Hepatocyte (in vitro differentiated cells): ENCODE measurements at regions not wholly inside any gene's neighbourhood (a gene's known extent, or its start where the extent isn't known, plus 50 kb on each side); places are given as distances from the start of the nearest gene placed in this dataset.

ENCODE experiments used
- DNase-seq: peaks from one replicate; pipeline ENCODE4 v3.0.0-alpha.2; 2016; ENCODE audit warnings: low spot score
- H2AFZ ChIP-seq: fragments of 200-600 bp; sonication (generic); 2 replicates; pipeline ENCODE4 v1.6.0; 2016; ENCODE audit warnings: antibody characterized with exemption, mild to moderate bottlenecking
- H3K27ac ChIP-seq: fragments of 200-600 bp; sonication (generic); 2 replicates; pipeline ENCODE4 v1.5.1; 2016; ENCODE audit warnings: mild to moderate bottlenecking
- H3K27me3 ChIP-seq: fragments of 200-600 bp; sonication (generic); 2 replicates; pipeline ENCODE4 v1.6.1; 2016
- H3K36me3 ChIP-seq: fragments of 200-600 bp; sonication (generic); replicated peaks from 2 replicates; pipeline ENCODE4 v1.5.1; 2016; ENCODE audit warnings: low read depth; ENCODE audit not compliant: insufficient read depth
- H3K4me1 ChIP-seq: fragments of 200-600 bp; sonication (generic); 2 replicates; pipeline ENCODE4 v1.5.1; 2016; ENCODE audit warnings: mild to moderate bottlenecking, moderate library complexity; ENCODE audit not compliant: insufficient read depth
- H3K4me2 ChIP-seq: fragments of 200-600 bp; sonication (generic); 2 replicates; pipeline ENCODE4 v1.6.0; 2016
- H3K4me3 ChIP-seq: fragments of 200-600 bp; sonication (generic); 2 replicates; pipeline ENCODE4 v1.5.1; 2016; ENCODE audit warnings: mild to moderate bottlenecking
- H3K79me2 ChIP-seq: fragments of 200-600 bp; sonication (generic); 2 replicates; pipeline ENCODE4 v1.6.0; 2017; ENCODE audit warnings: mild to moderate bottlenecking
- H3K9me2 ChIP-seq: fragments of 200-600 bp; sonication (generic); replicated peaks from 2 replicates; pipeline ENCODE4 v1.6.0; 2017; ENCODE audit warnings: mild to moderate bottlenecking; ENCODE audit not compliant: insufficient read depth
- H3K9me3 ChIP-seq: fragments of 200-600 bp; sonication (generic); 2 replicates; pipeline ENCODE4 v1.5.1; 2016; ENCODE audit warnings: low read depth, mild to moderate bottlenecking
- H4K20me1 ChIP-seq: fragments of 200-600 bp; sonication (generic); 2 replicates; pipeline ENCODE4 v1.6.0; 2016; ENCODE audit warnings: mild to moderate bottlenecking; ENCODE audit not compliant: insufficient read depth, poor library complexity, severe bottlenecking
- EZH2 ChIP-seq: fragments of 200-600 bp; sonication (generic); IDR thresholded peaks from 2 replicates; pipeline ENCODE4 v1.6.1; 2016; ENCODE audit warnings: antibody characterized with exemption, mild to moderate bottlenecking, borderline replicate concordance
- EZH2phosphoT487 ChIP-seq: fragments of 200-600 bp; sonication (generic); IDR thresholded peaks from one replicate; pipeline ENCODE4 v1.6.1; 2018; ENCODE audit warnings: antibody characterized with exemption, mild to moderate bottlenecking, low read depth, moderate library complexity; ENCODE audit not compliant: unreplicated experiment, severe bottlenecking
- WGBS: methylation state at CpG from one replicate; pipeline ENCODE4 v1.1.6; 2016; ENCODE audit warnings: low lambda C conversion rate; ENCODE audit errors: missing lambda C conversion rate; 5-methylcytosine and 5-hydroxymethylcytosine counted together
- TF ChIP-seq, protein P1 (sequence below): fragments of 200-600 bp; sonication (generic); IDR thresholded peaks from 2 replicates; pipeline ENCODE4 v1.5.1; 2016; ENCODE audit warnings: antibody characterized with exemption, mild to moderate bottlenecking; ENCODE audit not compliant: poor library complexity

DNA sequence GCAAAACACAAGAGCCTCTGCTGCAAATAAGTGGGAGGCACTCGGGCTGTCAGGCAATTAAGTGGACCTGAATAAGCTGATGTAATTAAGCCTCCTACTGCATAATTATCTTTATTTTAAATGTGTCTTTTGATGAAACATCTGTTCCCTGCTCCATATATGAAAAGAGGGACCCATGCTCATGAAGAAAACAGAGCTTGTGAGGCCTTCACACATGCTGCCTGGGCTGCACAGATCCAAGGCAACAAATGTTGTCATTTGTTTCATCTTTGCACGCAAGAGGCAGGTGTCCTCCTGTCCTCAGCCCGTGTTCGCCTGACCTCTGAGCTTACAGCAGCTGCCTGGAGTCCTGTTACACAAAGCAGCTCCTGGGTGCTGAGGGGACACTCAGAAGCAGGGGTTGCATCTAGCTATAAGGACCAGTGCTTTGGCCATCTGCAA is 381.1 kb downstream of the ZNF608 start:
- Histone ChIP-seq H3K4me2 (no peak overlapping the region), H2AFZ (no peak overlapping the region), H3K4me1 (no peaks in the 10 kb centered on the region), H3K9me3 (no peaks in the 10 kb centered on the region), H3K27me3 (no peaks in the 10 kb centered on the region), H3K4me3 (no peak overlapping the region), H3K79me2 (no peaks in the 10 kb centered on the region), H4K20me1 (no peaks in the 10 kb centered on the region), H3K9me2 (no peaks in the 10 kb centered on the region), H3K36me3 (no peaks in the 10 kb centered on the region), H3K27ac (no peak overlapping the region)
- no peak for DNase-seq
- TF ChIP-seq, protein P1, sequence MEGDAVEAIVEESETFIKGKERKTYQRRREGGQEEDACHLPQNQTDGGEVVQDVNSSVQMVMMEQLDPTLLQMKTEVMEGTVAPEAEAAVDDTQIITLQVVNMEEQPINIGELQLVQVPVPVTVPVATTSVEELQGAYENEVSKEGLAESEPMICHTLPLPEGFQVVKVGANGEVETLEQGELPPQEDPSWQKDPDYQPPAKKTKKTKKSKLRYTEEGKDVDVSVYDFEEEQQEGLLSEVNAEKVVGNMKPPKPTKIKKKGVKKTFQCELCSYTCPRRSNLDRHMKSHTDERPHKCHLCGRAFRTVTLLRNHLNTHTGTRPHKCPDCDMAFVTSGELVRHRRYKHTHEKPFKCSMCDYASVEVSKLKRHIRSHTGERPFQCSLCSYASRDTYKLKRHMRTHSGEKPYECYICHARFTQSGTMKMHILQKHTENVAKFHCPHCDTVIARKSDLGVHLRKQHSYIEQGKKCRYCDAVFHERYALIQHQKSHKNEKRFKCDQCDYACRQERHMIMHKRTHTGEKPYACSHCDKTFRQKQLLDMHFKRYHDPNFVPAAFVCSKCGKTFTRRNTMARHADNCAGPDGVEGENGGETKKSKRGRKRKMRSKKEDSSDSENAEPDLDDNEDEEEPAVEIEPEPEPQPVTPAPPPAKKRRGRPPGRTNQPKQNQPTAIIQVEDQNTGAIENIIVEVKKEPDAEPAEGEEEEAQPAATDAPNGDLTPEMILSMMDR, result no peak
- TF ChIP-seq EZH2 (no peak), EZH2phosphoT487 (no peak)
- WGBS, result 77% methylated on average over 4 of the region's 4 CpGs

DNA sequence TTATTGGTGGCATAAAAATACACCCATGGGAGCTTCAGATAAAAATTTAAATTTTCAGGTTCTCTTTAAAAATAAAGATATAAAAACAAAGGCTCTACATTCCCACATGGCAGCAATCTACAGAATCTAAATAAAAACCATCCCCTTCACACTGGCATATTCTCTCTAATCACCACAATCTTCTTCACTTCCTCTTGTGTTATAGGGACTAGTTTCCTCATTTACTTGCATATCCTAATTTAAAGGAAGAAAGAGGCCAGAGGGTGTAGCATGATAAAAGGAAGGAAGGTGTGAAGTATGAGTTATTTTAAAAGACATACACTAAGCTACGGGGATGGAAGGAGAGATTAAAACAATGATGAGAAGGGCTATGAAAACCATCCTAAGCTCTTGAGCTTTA is 390.5 kb downstream of the ZNF608 start:
- Histone ChIP-seq H3K9me3 (no peaks in the 10 kb centered on the region), H3K36me3 (no peaks in the 10 kb centered on the region), H3K27ac (no peak overlapping the region), H2AFZ (no peak overlapping the region), H3K4me1 (no peaks in the 10 kb centered on the region), H3K9me2 (no peaks in the 10 kb centered on the region), H3K79me2 (no peaks in the 10 kb centered on the region), H3K4me2 (no peak overlapping the region), H4K20me1 (no peaks in the 10 kb centered on the region), H3K4me3 (no peak overlapping the region), H3K27me3 (no peaks in the 10 kb centered on the region)
- TF ChIP-seq, protein P1, result no peak
- TF ChIP-seq EZH2, result no peak
- no peak for TF ChIP-seq EZH2phosphoT487
- WGBS, result 47% methylated on average over 1 of the region's 1 CpG
- DNase-seq, result no peak

DNA sequence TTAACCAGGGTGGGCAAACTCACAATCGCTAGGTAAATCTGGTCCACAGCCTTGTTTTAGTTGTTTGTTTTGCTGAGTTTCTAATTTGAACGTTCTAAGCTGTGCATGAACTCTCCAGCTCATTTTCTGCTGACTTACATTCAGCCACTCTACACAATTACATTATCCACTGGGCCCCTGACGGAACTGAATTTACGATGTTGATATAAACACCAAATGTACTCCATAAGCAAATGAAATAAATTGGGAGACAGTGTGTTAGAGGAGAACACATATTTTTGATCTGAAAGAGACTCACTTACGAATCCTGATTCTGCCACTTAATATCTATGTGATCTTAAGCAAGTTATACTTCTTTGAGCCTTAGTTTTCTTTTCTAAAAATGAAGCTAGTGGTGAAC is 393.4 kb downstream of the ZNF608 start:
- WGBS, result 79% methylated on average over 5 of the region's 5 CpGs
- no peak overlapping the region for H3K27ac ChIP-seq
- no peak for DNase-seq
- TF ChIP-seq, protein P1, result no peak
- TF ChIP-seq EZH2, result no peak
- no peak for TF ChIP-seq EZH2phosphoT487
- H3K4me2 ChIP-seq, result no peak overlapping the region
- no peaks in the 10 kb centered on the region for H3K79me2 ChIP-seq
- H3K4me1 ChIP-seq, result no peaks in the 10 kb centered on the region
- no peaks in the 10 kb centered on the region for H4K20me1 ChIP-seq
- no peaks in the 10 kb centered on the region for H3K36me3 ChIP-seq
- no peak overlapping the region for H2AFZ ChIP-seq
- no peaks in the 10 kb centered on the region for H3K9me2 ChIP-seq
- H3K4me3 ChIP-seq, result no peak overlapping the region
- no peaks in the 10 kb centered on the region for H3K27me3 ChIP-seq
- no peaks in the 10 kb centered on the region for H3K9me3 ChIP-seq

DNA sequence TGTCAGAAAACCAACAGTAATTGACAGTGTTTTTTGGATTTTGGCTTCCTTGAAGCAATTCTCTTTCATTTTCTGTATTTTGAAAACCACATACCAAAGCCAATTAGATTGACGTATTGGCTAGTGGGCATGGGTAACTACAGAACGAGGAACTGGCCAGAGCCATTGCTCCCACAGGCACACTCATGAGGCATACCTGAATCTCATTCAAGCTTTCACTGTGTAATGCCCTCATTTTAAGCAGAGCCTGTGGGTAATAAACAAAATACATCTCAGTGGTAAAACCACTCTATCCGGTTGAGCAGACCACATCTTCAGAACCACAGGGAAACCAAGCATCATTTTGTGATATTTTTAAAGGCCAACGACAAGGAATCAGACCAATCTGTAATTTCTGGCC is 394.1 kb downstream of the ZNF608 start:
- WGBS, result 95% methylated on average over 4 of the region's 4 CpGs

More for the DNA sequence above, 394.1 kb downstream of the ZNF608 start:
- H3K79me2 ChIP-seq, result no peaks in the 10 kb centered on the region
- no peak overlapping the region for H3K4me3 ChIP-seq
- no peak for TF ChIP-seq EZH2
- no peaks in the 10 kb centered on the region for H3K36me3 ChIP-seq
- no peaks in the 10 kb centered on the region for H3K9me2 ChIP-seq
- no peak overlapping the region for H2AFZ ChIP-seq
- H3K27me3 ChIP-seq, result no peaks in the 10 kb centered on the region
- H3K4me2 ChIP-seq, result no peak overlapping the region
- no peaks in the 10 kb centered on the region for H4K20me1 ChIP-seq
- H3K9me3 ChIP-seq, result no peaks in the 10 kb centered on the region
- no peak for DNase-seq
- no peak overlapping the region for H3K27ac ChIP-seq
- no peaks in the 10 kb centered on the region for H3K4me1 ChIP-seq
